GM06990 (cell line): ENCODE measurements at regions not wholly inside any gene's neighbourhood (a gene's known extent, or its start where the extent isn't known, plus 50 kb on each side); places are given as distances from the start of the nearest gene placed in this dataset.

ENCODE experiments used
- DNase-seq: peaks from one replicate; pipeline ENCODE4 v3.0.0-alpha.2; 2011; ENCODE audit not compliant: insufficient read length; ENCODE audit errors: extremely low read depth
- H3K27me3 ChIP-seq: replicated peaks from 2 replicates; pipeline ENCODE4 v1.6.0; 2011; ENCODE audit warnings: low read length; ENCODE audit not compliant: control insufficient read depth, insufficient read depth
- H3K36me3 ChIP-seq: 2 replicates; pipeline ENCODE4 v1.5.1; 2011; ENCODE audit warnings: low read length; ENCODE audit not compliant: control insufficient read depth, insufficient read depth
- H3K4me3 ChIP-seq: replicated peaks from 2 replicates; pipeline ENCODE4 v1.5.1; 2011; ENCODE audit warnings: low read depth, mild to moderate bottlenecking, control low read depth, low read length
- TF ChIP-seq, protein P1 (sequence below): IDR thresholded peaks from 2 replicates; pipeline ENCODE4 v1.5.1; 2011; ENCODE audit warnings: low read length, control low read depth, mild to moderate bottlenecking, inconsistent platforms; ENCODE audit not compliant: insufficient read depth, poor library complexity, severe bottlenecking

DNA sequence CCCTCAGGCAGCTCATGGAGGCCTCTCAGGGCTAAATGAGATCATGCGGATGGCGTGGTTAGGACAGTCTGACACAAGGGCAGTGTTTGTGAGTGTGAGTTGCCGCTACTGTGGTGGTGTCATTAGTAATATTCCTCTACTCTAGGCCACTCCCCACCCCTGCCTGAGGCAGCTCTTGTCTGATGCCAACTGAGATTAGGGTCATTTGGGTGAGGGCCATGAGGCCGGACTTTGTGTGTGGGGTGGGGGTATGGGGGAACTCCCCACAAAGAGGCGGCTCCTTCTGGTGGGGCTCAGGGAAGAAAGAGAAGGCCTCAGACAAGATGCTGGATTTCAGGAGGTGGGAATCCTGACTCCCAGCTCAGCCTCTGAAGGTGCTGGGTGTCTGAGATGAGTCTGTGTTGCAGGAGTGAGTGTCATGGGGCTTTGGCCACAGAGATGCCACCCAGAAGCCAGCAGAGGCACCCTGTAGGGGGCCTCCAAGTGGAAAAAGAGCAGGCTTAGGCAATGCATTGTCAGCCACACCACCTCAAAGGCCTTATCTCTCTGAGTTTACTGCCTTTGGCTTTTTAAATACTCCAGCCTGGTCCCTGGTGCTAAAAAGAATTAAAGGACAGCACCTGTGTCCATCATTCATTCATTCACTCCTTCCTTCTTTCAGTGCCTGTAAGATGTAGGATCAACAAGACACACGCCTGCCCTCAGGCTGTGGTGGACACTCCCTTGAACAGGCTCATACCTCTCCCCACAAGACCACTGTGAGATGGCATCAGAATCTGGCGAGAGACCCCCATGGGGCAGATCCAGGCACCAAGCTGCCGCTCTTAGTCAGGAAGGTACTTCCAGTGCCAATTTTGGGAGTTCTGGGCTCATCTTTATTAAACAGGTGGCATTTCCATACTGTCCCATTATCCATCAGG is 175.2 kb downstream of the MRPL14 start:
- H3K27me3 ChIP-seq = no peaks in the 10 kb centered on the region
- H3K36me3 ChIP-seq = no peaks in the 10 kb centered on the region
- TF ChIP-seq, protein P1, sequence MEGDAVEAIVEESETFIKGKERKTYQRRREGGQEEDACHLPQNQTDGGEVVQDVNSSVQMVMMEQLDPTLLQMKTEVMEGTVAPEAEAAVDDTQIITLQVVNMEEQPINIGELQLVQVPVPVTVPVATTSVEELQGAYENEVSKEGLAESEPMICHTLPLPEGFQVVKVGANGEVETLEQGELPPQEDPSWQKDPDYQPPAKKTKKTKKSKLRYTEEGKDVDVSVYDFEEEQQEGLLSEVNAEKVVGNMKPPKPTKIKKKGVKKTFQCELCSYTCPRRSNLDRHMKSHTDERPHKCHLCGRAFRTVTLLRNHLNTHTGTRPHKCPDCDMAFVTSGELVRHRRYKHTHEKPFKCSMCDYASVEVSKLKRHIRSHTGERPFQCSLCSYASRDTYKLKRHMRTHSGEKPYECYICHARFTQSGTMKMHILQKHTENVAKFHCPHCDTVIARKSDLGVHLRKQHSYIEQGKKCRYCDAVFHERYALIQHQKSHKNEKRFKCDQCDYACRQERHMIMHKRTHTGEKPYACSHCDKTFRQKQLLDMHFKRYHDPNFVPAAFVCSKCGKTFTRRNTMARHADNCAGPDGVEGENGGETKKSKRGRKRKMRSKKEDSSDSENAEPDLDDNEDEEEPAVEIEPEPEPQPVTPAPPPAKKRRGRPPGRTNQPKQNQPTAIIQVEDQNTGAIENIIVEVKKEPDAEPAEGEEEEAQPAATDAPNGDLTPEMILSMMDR = no peak
- no peak overlapping the region for H3K4me3 ChIP-seq
- DNase-seq = no peak

DNA sequence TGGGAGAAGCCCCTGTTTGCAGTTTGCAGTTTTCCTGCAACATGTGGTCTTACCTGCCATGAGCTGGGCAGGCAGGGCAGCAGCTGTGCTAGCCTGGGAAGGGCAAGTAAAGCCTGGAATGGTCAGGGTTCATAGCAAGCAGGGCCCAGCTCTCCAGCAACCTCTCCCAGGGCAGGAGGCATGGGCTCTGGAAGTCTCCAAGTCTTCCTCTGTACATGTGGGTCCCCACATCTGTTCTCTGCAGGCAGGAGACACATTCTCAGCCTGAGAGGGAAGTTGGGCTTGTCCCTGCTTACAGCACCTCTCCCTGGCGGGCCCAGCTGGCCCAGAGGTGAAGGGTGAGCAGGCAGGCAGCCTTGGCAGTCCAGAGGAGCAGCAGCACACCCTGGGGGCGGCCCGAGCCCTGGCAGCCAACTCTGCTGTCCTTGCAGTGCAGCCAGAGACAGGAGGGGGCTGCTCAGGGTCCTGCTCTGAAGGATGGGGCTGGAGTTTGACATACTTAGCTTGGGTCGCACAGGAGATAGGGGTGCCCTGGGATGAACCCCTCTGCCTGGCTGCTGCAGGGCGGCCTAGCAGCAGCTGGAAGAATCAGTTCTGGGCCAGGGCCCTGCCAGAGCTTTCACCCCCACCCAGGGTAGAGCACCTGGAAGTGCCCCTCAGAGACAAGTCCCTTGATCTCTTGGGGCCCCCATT is 176.0 kb downstream of the MRPL14 start:
- peak; percentile 28 for DNase-seq
- Histone ChIP-seq H3K27me3 (no peaks in the 10 kb centered on the region), H3K4me3 (no peak overlapping the region), H3K36me3 (no peaks in the 10 kb centered on the region)
- TF ChIP-seq, protein P1 = peak; percentile 37

DNA sequence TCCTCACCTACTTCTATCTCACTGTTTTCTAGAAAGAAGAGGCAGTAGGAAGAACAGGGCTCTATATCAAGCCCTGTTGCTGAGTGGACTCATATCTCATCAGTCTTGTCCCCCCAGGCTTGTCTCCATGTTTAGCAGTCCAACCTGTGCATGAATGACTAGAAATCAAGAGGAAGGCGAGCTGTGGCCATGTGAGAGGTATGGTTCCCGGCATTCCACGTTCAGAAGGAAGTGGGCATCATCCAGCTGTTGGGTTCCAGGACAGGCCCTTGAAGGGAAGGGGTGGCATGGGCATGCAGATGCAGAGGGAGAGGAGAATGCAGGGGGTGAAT is 176.6 kb downstream of the MRPL14 start:
- TF ChIP-seq, protein P1 = no peak
- Histone ChIP-seq H3K36me3 (no peaks in the 10 kb centered on the region), H3K4me3 (no peak overlapping the region), H3K27me3 (no peaks in the 10 kb centered on the region)
- DNase-seq = no peak

DNA sequence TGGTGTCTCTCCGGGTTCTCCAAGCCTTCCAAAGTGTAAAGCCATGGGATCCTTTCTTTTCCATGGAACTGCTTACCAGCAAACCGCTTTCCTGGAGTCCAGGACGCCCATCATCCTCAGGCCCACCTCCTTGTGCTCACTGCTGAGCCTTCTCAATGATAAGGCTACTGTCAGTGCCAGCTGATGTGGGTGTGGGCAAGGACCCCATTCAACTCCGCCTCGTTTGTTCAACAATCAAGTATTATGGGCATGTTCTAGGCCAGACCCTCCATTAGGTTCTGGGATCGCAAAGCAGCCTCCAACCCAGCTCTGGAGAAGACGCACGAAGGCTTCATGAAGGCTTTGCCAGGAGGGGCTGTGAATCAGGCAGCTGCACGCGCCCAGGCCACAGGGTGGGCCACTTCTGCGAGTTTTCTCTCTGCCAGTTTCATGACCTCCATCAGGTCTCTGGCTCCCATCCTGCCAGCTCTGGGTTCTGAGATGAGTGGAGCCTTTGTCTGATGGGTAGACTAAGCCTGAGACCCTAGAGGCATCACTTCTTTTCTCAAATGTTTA is 177.1 kb downstream of the MRPL14 start:
- no peaks in the 10 kb centered on the region for H3K27me3 ChIP-seq
- no peak overlapping the region for H3K4me3 ChIP-seq
- TF ChIP-seq, protein P1 = no peak
- no peaks in the 10 kb centered on the region for H3K36me3 ChIP-seq
- no peak for DNase-seq

DNA sequence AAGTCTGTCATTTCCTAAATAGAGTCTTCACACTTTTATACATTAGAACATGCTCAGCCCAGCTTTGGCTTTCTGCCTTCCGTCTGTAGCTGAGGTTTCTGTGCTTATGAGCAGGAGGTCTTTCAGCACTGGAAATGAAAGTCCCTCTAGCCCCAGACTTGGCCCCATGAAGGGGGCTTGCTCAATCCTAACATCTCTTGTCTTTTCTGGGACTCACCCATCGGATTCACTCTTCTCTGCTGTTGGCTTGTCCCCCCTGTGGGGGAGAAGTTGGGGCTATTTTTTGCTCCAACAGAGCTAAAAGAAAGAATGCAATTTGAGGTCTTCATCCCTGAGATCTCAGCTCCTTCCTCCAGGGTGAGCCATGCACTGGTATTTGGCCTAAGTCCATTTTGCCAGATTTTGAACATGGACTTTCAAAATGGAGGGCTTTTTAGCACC is 177.7 kb downstream of the MRPL14 start:
- DNase-seq = no peak
- H3K36me3 ChIP-seq = no peaks in the 10 kb centered on the region
- no peaks in the 10 kb centered on the region for H3K27me3 ChIP-seq
- TF ChIP-seq, protein P1 = no peak
- H3K4me3 ChIP-seq = no peak overlapping the region
